Medulla oblongata (tissue), 1 donor: ENCODE measurements at regions not wholly inside any gene's neighbourhood (a gene's known extent, or its start where the extent isn't known, plus 50 kb on each side); places are given as distances from the start of the nearest gene placed in this dataset.
"Not testable (repeated sequence)": the region's sequence is repeated elsewhere in the genome, so short reads cannot be mapped to it uniquely, and the experiment has no call there.

Source experiments
- DNase-seq: peaks from one replicate; pipeline ENCODE4 v3.0.0-alpha.2; 2015; ENCODE audit errors: extremely low spot score

DNA sequence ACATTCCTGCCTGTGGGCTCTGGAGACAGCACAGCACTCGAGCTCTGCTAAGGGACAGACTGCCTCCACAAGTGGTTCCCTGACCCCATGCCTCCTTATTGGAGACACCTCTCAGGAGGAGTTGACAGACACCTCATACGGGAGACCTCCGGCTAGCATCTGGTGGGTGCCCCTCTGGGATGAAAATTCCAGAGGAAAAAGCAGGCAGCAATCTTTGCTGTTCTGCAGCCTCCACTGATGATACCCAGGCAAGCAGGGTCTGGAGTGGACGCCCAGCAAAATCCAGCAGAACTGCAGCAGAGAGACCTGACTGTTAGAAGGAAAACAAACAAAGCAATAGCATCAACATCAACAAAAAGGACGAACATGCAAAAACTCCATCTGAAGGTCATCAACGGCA lies 639.4 kb downstream of the SLC16A7 start:
- no peak for DNase-seq

GRCh38 chr12:60236416-60236815 lies 640.6 kb downstream of the SLC16A7 start:
- DNase-seq = not testable (repeated sequence)

DNA sequence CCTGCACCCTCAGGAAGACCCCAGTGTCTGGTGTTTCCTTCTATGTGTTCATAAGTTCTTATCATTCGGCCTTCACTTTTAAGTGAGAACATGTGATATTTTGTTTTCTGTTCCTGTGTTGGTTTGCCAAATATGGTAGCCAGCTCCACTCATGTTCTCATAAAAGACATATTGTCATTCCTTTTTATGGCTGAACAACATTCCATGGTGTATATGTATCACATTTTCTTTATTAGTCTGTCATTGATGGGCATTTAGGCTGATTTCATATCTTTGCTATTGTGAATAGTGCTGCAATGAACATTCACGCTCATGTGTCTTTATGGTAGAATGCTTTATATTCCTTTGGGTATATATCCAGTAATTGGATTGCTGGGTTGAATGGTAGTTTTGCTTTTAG lies 645.1 kb downstream of the SLC16A7 start:
- no peak for DNase-seq

DNA sequence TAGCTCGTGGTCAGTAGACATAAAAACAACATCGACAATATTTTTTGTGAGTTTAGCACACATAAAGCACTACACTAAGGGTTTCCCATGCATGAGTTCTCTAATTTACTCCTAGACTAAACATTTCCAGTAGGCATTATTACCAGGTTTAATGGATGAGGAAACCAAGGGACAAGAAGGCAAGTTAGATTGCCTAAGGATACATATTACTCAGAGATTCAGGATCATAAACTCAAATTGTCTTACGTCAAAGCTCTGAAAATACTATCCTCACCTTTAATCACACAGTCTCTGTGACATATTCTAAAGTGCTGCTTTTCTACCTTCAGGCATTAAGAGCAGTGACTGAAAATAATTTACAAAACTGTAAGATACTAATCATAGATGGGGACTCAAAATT lies 655.3 kb downstream of the SLC16A7 start:
- no peak for DNase-seq

DNA sequence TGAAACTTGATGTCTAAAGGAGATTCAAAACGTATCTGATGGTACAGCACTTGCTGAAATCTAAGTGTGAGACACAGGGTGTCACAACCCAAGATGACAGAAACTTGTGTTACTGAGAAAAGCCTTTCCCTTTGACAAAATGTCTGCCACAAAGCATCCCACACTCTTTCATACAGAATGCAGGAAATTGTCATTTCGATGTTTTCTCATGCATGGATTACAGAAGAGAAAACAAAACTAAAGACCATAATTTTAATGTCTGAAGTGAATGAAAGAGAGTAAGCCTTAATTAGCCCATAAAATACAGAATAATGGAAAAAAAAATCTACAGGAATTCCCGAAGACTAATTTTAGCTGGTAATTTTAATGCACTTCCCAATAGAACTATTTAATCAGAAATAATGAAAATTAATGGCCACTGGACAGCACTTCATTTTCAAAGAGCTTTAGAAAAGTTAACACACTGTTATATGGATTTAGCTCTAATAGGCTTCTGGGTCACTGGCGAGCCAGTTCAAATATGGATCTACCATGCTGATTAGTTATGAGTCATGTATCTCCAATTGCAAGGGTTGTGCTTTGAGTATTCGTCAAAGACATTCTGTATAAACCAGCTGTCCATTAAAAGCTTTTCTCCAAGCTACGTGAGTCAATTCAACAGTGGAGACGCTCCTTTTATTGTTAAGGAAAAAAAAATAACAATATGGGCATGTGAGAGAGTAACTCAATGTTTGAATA lies 656.7 kb downstream of the SLC16A7 start:
- no peak for DNase-seq

GRCh38 chr12:60255044-60255443 lies 659.2 kb downstream of the SLC16A7 start:
- no peak for DNase-seq

GRCh38 chr12:60257063-60257462 lies 661.2 kb downstream of the SLC16A7 start:
- DNase-seq = no peak

DNA sequence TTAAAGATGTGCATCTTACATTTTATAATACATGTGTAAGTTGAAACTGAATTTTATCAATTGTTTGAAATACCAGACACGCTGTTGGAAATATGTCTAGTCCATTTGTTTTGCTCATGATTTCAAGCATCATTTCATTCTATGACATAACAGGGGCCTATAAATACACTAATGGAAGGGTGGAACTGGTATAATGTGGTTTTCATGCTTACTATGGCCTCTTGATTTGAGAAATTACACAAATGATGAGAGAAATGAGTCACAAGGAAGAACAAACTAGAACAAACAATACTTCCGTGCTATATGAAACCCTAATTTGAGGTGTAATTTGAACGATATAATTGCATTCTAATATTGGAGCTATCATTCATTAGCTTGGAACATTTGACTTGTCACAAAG lies 663.4 kb downstream of the SLC16A7 start:
- no peak for DNase-seq

GRCh38 chr12:60262378-60262777 lies 666.5 kb downstream of the SLC16A7 start:
- DNase-seq = no peak

DNA sequence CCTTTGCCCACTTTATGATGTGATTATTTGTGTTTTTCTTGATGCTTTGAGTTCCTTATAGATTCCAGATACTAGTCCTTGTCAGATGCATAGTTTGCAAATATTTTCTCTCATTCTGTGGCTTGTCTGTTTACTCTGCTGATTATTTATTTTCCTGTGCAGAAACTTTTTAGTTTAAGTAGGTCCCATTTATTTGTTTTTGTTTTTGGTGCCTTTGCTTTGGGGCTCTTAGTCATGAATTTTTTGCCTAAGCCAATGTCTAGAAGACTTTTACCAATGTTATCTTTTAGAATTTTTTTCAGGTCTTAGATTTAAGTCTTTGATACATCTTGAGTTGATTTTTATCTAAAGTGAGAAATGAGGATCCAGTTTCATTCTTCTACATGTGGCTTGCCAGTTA lies 667.3 kb downstream of the SLC16A7 start:
- DNase-seq = no peak

- no peak for DNase-seq
Observed at GRCh38 chr12:60263836-60264493, 668.1 kb downstream of the SLC16A7 start.

DNA sequence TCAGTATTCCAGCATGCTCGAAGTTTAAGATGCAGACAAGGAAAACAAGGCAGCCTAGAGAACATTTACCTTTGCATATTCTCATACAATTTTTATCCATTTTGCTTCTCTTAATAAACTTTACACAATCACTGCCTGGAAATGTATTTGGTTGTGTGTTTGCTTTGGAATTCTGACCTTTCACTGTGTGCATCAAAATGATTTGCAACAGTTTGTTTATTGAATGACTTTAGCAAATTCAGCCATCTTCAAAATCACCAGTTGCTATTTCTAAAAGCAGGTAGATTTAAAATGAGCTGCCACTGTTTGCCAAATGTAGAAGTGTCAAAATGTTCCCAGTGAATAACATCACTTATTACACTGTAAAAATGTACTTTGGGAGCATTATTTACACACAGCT lies 669.9 kb downstream of the SLC16A7 start:
- DNase-seq = no peak

DNA sequence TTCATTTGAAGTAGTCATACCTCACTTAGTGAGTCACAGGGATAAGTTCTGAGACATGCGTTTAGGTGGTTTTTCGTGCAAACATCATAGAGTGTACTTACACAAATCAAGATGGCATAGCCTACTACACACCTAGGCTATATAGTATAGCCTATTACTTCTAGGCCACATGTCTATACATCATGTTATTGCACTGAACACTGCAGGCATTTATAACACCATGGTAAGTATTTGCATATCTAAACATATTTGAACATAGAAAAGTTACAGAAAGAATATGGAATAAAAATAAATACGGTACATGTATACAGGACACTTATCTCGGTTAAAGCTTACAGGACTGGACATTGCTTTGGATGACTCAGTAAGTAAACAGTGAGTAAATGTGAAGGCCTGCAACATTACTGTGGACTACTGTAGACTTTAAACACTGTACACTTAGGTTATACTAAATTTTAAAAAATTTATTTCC lies 670.6 kb downstream of the SLC16A7 start:
- DNase-seq = no peak

DNA sequence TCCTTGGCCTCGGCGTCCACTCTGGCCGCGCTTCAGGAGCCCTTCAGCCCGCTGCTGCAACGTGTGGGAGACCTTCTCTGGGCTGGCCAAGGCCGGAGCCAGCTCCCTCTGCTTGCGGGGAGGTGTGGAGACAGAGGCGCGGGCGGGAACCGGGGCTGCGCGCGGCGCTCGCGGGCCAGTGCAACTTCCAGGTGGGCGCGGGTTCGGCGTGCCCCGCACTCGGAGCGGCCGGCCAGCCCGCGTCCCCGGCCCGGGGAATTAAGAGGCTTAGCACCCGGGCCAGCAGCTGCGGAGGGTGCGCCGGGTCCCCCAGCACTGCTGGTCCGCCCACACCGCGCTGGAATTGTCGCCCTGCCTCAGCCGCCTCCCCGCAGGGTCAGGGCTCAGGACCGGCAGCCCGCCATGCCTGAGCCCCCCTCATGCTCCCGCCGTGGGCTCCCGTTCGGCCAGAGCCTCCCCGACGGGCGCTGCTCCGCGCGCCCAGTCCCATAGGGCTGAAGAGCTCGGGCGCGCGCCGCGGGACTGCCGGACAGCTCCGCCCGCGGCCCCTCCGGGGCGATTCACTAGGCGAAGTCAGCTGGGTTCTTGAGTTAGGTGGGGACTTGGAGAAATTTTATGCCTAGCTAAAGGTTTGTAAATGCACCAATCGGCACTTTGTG lies 673.9 kb downstream of the SLC16A7 start:
- DNase-seq = no peak

- no peak for DNase-seq
Observed at GRCh38 chr12:60271816-60272215, 676.0 kb downstream of the SLC16A7 start.

GRCh38 chr12:60278209-60278608 lies 682.4 kb downstream of the SLC16A7 start:
- DNase-seq = no peak

- no peak for DNase-seq
Observed at GRCh38 chr12:60279221-60279620, 683.4 kb downstream of the SLC16A7 start.

GRCh38 chr12:60281522-60281921 lies 685.7 kb downstream of the SLC16A7 start:
- DNase-seq = no peak

- no peak for DNase-seq
Observed at GRCh38 chr12:60290532-60290931, 694.7 kb downstream of the SLC16A7 start.

DNA sequence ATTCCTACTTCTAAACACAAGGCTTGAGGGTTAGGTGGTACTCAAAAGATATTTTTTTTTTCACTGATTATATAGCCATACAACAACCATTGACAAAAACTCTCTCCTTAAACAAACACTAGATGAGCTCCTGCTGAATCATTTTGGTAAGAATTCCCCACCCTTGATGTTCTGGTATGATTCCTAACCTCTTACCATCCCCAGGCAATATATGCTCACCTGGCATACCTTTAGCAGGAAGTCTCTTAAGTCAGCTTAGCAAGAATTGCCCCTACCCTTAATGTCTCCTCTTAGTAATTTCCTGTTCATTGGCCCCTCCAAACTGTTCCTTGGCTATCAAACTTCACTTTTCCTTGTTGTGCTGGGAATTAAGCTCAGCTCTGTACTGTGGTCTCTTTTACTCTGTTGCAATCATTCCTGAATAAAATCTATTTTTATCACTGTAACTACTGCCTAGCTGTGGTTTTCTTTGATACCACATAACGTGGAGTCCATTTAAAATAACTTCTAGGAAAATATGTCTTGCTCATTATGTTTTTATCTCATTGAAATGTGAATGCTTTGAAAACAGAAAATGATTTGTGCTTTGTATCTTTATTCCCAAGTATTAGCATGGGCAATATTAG lies 712.6 kb downstream of the SLC16A7 start:
- no peak for DNase-seq

- no peak for DNase-seq
Observed at GRCh38 chr12:60311940-60312339, 716.1 kb downstream of the SLC16A7 start.

DNA sequence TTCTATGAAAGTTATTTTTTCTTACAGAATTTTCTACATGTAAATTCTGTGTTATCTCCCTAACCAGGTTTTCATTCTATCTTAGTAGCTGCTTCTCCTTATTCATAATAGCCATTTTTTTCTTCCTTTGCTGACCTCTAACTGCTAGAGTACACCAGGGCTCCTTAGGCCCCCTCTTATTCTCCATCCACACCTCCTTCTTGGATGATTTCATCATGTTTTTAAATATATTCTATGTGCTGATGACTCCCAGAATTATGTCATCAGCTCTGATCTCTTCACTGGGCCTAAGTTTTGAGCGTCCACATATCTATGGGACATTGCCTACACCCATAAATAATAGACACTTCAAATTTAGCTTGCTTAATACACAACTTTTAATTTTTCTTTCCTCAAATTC lies 721.5 kb downstream of the SLC16A7 start:
- DNase-seq = no peak
